ENCODE measurements at regions not wholly inside any gene's neighbourhood (a gene's known extent, or its start where the extent isn't known, plus 50 kb on each side); places are given as distances from the start of the nearest gene placed in this dataset.

DNA sequence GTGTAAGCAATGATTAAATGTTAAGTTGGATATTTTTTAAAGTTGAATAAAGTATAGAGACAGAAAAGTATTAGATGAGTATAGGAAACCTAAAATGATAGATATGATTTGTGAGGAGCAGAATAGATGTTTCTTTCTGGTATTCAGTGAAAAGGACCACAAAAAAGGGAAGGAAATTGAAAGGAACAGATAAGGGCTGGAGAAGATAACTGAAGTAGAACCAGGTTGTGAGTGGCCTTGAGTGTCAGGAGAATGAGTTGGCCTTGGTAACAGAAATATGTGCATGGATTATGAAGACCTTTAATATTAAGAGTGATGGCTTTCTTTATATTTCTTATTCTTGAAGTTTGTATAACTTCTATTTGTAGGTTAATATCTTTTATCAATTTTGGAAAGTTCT lies 543.5 kb downstream of the METTL4 start:
- TF ChIP-seq, protein P1, sequence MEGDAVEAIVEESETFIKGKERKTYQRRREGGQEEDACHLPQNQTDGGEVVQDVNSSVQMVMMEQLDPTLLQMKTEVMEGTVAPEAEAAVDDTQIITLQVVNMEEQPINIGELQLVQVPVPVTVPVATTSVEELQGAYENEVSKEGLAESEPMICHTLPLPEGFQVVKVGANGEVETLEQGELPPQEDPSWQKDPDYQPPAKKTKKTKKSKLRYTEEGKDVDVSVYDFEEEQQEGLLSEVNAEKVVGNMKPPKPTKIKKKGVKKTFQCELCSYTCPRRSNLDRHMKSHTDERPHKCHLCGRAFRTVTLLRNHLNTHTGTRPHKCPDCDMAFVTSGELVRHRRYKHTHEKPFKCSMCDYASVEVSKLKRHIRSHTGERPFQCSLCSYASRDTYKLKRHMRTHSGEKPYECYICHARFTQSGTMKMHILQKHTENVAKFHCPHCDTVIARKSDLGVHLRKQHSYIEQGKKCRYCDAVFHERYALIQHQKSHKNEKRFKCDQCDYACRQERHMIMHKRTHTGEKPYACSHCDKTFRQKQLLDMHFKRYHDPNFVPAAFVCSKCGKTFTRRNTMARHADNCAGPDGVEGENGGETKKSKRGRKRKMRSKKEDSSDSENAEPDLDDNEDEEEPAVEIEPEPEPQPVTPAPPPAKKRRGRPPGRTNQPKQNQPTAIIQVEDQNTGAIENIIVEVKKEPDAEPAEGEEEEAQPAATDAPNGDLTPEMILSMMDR (conservative IDR thresholded peaks at IDR 0.05; ENCODE audit: low read length), result no peak
- H3K4me3 ChIP-seq (ENCODE audit: low read length), result no peak overlapping the region

DNA sequence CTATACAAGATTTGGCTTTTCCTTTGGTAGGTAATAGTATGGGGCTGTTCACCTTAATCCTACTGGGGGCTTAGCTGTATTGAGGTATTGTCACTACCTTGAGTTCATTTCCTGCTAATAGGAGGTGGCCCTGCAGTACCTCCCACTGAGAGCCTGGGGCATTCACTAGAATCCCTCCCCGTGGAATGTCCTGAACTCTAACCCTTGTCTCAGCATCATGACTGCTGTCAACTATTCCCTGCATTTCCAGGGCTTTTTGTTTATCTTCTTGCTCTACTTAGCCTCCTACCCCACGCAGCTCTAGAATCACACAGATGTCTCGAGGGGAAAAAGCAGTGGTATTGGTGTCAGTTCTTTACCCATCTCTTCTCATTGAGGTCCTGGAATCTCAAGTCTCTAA lies 542.3 kb downstream of the METTL4 start:
- TF ChIP-seq, protein P1 (conservative IDR thresholded peaks at IDR 0.05; ENCODE audit: low read length), result no peak
- H3K4me3 ChIP-seq (ENCODE audit: low read length), result no peak overlapping the region
- no peak for DNase-seq (ENCODE audit: low read depth)

More for the DNA sequence above, 543.5 kb downstream of the METTL4 start:
- no peak for DNase-seq (ENCODE audit: low read depth)

DNA sequence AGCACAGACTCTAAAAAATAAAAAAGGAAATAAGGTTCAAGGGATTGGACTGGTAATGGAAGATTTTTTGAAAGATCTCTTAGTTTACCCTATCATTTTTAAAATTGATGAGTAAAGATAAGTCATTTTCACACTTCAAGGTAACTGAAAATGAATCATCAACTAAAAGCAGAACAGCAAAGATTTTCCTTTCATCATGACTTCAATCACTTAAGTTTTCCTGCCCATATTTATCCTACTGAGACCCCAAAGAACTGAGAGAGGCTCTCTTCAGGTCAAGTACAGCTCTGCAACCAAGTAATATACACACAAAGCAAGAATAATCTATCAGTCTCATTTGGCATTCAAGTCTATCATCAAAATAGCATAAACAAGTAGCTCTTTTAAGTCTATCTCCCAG lies 540.7 kb downstream of the METTL4 start:
- no peak overlapping the region for H3K4me3 ChIP-seq (ENCODE audit: low read length)
- DNase-seq (ENCODE audit: low read depth), result no peak
- TF ChIP-seq, protein P1 (conservative IDR thresholded peaks at IDR 0.05; ENCODE audit: low read length), result no peak

DNA sequence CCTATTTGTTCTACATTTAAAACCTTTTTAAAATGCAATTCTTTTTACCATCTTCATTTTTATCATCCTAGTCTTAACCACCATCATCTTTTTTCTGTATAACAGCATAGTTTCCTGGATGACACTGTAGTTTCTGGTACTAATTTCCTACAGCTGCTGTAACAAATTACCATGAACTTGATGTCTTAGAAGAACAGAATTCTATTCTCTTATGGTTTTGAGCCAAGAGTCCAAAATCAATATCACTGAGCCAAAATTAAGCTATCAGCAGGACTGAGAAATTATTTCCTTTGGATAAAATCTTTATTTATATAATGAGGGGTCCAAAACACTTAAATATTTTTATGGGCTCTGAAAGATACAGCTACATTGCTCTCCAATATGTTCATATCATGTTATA lies 539.3 kb downstream of the METTL4 start:
- H3K4me3 ChIP-seq (ENCODE audit: low read length), result no peak overlapping the region
- DNase-seq (ENCODE audit: low read depth), result no peak
- TF ChIP-seq, protein P1 (conservative IDR thresholded peaks at IDR 0.05; ENCODE audit: low read length), result no peak

- DNase-seq (ENCODE audit: low read depth), result no peak
- H3K4me3 ChIP-seq (ENCODE audit: low read length), result no peak overlapping the region
- TF ChIP-seq, protein P1 (conservative IDR thresholded peaks at IDR 0.05; ENCODE audit: low read length), result no peak
These were observed 536.2 kb downstream of the METTL4 start for GRCh38 chr18:2035056-2035455.

DNA sequence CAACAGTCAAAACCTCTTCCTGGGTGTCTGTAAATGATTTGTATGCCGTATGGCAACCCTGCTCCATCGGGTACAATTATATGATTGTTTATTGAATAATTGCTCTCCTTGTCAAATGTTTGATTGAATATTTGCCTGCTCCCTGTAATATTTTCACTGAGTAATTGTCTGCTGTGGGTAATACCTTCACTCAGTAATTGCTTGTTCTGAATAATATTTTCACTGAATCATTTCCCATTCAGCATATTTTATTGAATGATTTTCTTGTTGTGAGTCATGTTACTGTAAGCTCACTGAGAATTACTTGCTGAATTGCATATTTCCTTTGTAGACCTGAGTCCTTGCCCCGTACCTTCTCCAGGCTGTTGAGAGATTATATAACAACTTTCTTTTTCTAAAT lies 535.2 kb downstream of the METTL4 start:
- no peak for DNase-seq (ENCODE audit: low read depth)
- no peak overlapping the region for H3K4me3 ChIP-seq (ENCODE audit: low read length)
- TF ChIP-seq, protein P1 (conservative IDR thresholded peaks at IDR 0.05; ENCODE audit: low read length), result no peak

GRCh38 chr18:2040279-2040678 lies 531.0 kb downstream of the METTL4 start:
- no peak for DNase-seq (ENCODE audit: low read depth)
- TF ChIP-seq, protein P1 (conservative IDR thresholded peaks at IDR 0.05; ENCODE audit: low read length), result no peak
- no peak overlapping the region for H3K4me3 ChIP-seq (ENCODE audit: low read length)

Data from AG10803 (cell line).